ENCODE measurements at regions not wholly inside any gene's neighbourhood (a gene's known extent, or its start where the extent isn't known, plus 50 kb on each side); places are given as distances from the start of the nearest gene placed in this dataset.

DNA sequence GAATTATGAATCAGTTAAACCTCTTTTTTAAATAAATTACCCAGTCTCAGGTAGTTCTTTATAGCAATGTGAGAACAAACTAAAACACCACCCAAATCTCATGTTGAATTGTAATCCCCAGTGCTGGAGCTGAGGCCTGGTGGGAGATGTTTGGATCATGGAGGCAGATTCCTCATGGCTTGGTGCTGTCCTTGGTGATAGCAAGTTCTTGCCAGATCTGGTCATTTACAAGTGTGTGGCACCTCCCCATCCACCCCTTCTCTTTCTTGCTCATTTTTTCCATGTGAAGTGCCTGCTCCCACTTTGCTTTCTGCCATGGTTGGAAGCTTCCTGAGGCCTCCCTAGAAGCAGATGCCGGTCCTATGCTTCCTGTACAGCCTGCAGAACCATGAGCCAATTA, 102.1 kb upstream of the ANO4 start:
- TF ChIP-seq, protein P1, sequence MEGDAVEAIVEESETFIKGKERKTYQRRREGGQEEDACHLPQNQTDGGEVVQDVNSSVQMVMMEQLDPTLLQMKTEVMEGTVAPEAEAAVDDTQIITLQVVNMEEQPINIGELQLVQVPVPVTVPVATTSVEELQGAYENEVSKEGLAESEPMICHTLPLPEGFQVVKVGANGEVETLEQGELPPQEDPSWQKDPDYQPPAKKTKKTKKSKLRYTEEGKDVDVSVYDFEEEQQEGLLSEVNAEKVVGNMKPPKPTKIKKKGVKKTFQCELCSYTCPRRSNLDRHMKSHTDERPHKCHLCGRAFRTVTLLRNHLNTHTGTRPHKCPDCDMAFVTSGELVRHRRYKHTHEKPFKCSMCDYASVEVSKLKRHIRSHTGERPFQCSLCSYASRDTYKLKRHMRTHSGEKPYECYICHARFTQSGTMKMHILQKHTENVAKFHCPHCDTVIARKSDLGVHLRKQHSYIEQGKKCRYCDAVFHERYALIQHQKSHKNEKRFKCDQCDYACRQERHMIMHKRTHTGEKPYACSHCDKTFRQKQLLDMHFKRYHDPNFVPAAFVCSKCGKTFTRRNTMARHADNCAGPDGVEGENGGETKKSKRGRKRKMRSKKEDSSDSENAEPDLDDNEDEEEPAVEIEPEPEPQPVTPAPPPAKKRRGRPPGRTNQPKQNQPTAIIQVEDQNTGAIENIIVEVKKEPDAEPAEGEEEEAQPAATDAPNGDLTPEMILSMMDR (IDR thresholded peaks at IDR 0.05), result no peak
- Mint-ChIP-seq H3K9me3 (ENCODE audit: low read depth) (no peaks in the 10 kb centered on the region), H3K27me3 (ENCODE audit: low read depth) (peaks cover 2% of the 10 kb centered on the region), H3K27ac (ENCODE audit: unreplicated experiment) (no peak overlapping the region), H3K4me1 (ENCODE audit: low read depth) (no peaks in the 10 kb centered on the region), H3K4me3 (ENCODE audit: unreplicated experiment) (no peak overlapping the region), H3K36me3 (ENCODE audit: low read depth) (no peaks in the 10 kb centered on the region)
- DNase-seq (ENCODE audit: low spot score), result no peak

DNA sequence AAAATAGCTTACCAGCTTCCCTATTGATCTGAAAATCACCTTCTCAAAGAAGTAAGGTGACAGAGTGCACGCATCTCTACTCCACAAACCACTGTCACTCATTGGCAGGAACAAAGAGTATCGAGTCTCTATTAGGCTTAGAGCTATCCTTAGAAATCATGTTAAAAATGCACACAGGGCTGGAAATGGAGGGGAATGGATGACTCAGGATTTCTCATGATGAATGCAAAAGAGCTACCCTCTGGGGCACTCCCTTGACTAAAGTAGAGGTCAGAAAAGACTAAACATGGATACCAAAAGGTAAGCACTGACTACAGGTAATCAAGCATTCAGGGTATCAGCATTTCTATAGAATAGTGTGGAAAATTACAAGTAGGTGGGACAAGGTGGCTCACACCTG, 96.1 kb upstream of the ANO4 start:
- H3K36me3 Mint-ChIP-seq (ENCODE audit: low read depth), result no peaks in the 10 kb centered on the region
- TF ChIP-seq, protein P1 (IDR thresholded peaks at IDR 0.05), result no peak
- H3K27ac Mint-ChIP-seq (ENCODE audit: unreplicated experiment), result no peak overlapping the region
- H3K4me3 Mint-ChIP-seq (ENCODE audit: unreplicated experiment), result no peak overlapping the region
- no peaks in the 10 kb centered on the region for H3K9me3 Mint-ChIP-seq (ENCODE audit: low read depth)
- H3K4me1 Mint-ChIP-seq (ENCODE audit: low read depth), result no peaks in the 10 kb centered on the region
- H3K27me3 Mint-ChIP-seq (ENCODE audit: low read depth), result peaks cover 4% of the 10 kb centered on the region
- no peak for DNase-seq (ENCODE audit: low spot score)

DNA sequence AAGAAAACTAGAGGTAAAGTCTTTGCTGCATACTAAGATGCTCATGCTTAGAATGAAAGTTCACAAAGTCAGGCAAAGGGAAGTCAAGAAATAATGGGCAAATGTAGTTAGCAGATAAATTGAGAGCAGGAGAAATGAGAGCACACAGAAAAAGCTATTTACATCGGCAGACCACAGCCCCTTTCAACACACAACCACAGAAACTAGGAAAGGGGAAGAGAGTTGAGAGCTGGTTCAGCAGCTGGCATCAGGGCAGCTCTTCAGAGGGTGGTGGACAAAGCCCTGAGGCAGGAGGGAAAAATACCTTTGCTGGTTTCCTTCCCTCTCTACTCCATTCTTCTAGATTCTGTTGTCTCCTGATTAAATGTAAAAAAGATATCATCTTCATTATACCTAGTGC, 95.4 kb upstream of the ANO4 start:
- H3K27ac Mint-ChIP-seq (ENCODE audit: unreplicated experiment), result no peak overlapping the region

DNA sequence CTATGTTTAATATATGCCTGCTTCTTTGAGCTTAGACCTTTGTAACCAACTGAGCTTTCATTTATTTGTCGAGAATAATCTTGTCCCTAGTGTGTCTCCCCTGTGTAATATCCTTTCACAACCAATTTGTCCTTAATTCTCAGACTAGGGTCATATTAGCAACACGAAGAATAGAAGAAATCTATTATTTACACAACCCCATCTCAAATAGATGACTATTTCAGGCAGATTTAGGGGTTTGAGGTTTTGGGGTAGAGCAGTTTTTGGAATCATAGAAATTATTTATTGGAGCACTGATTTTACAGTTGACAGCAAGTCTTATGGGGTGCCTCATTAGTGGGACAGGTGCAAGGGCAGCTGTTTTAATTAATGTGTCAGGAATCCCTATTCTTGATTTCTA, 91.2 kb upstream of the ANO4 start:
- no peaks in the 10 kb centered on the region for H3K36me3 Mint-ChIP-seq (ENCODE audit: low read depth)
- DNase-seq (ENCODE audit: low spot score), result no peak
- no peaks in the 10 kb centered on the region for H3K4me1 Mint-ChIP-seq (ENCODE audit: low read depth)
- no peak overlapping the region for H3K27ac Mint-ChIP-seq (ENCODE audit: unreplicated experiment)
- TF ChIP-seq, protein P1 (IDR thresholded peaks at IDR 0.05), result no peak
- peaks cover 2% of the 10 kb centered on the region for H3K27me3 Mint-ChIP-seq (ENCODE audit: low read depth)
- H3K9me3 Mint-ChIP-seq (ENCODE audit: low read depth), result no peaks in the 10 kb centered on the region
- H3K4me3 Mint-ChIP-seq (ENCODE audit: unreplicated experiment), result no peak overlapping the region

More for the DNA sequence above, 95.4 kb upstream of the ANO4 start:
- TF ChIP-seq, protein P1 (IDR thresholded peaks at IDR 0.05), result no peak
- no peaks in the 10 kb centered on the region for H3K9me3 Mint-ChIP-seq (ENCODE audit: low read depth)
- no peak overlapping the region for H3K4me3 Mint-ChIP-seq (ENCODE audit: unreplicated experiment)
- no peak for DNase-seq (ENCODE audit: low spot score)
- H3K27me3 Mint-ChIP-seq (ENCODE audit: low read depth), result peaks cover 2% of the 10 kb centered on the region
- H3K36me3 Mint-ChIP-seq (ENCODE audit: low read depth), result no peaks in the 10 kb centered on the region
- H3K4me1 Mint-ChIP-seq (ENCODE audit: low read depth), result no peaks in the 10 kb centered on the region

DNA sequence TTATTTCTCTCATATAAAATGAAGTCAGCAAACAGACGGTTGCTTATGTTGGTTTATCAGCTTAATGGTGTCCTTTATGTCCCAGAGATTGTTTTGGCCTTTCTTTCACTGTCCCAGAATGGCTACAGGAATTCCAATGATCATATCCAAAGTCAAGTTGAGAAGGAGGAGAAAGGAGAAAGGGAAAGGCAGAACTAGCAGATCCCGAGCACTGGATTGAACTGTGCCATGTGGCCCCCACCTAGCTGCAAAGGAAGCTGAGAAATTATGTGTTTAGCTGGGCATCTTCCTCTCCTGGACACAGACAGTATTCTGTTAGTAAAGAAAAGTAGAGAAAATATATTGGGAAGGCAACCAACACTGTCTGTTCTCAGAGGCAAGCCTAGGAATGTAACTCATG, 90.7 kb upstream of the ANO4 start:
- H3K27ac Mint-ChIP-seq (ENCODE audit: unreplicated experiment), result no peak overlapping the region
- H3K9me3 Mint-ChIP-seq (ENCODE audit: low read depth), result no peaks in the 10 kb centered on the region
- TF ChIP-seq, protein P1 (IDR thresholded peaks at IDR 0.05), result no peak
- no peak for DNase-seq (ENCODE audit: low spot score)
- H3K27me3 Mint-ChIP-seq (ENCODE audit: low read depth), result peaks cover 2% of the 10 kb centered on the region
- no peak overlapping the region for H3K4me3 Mint-ChIP-seq (ENCODE audit: unreplicated experiment)
- no peaks in the 10 kb centered on the region for H3K36me3 Mint-ChIP-seq (ENCODE audit: low read depth)
- H3K4me1 Mint-ChIP-seq (ENCODE audit: low read depth), result no peaks in the 10 kb centered on the region
